Thyroid gland (tissue), 4 donors: ENCODE measurements at regions not wholly inside any gene's neighbourhood (a gene's known extent, or its start where the extent isn't known, plus 50 kb on each side); places are given as distances from the start of the nearest gene placed in this dataset.

ENCODE experiments used
- CTCF ChIP-seq, 6 experiments: fragments of 200-600 bp in 3 of 6; fragments of 450-650 bp in 3 of 6; sonication (generic) in 3 of 6; IDR thresholded peaks; one replicate each; pipeline ENCODE4 v1.5.1; 2016 to 2019; ENCODE audit warnings: antibody characterized with exemption in 6 of 6, mild to moderate bottlenecking in 2 of 6, inconsistent platforms in 1 of 6, moderate library complexity in 1 of 6
- POLR2A ChIP-seq, 2 donors: fragments of 450-650 bp; IDR thresholded peaks; one replicate each; pipeline ENCODE4 v1.6.1; 2017; ENCODE audit warnings: antibody characterized with exemption in 2 of 2, mild to moderate bottlenecking in 2 of 2, moderate library complexity in 1 of 2

DNA sequence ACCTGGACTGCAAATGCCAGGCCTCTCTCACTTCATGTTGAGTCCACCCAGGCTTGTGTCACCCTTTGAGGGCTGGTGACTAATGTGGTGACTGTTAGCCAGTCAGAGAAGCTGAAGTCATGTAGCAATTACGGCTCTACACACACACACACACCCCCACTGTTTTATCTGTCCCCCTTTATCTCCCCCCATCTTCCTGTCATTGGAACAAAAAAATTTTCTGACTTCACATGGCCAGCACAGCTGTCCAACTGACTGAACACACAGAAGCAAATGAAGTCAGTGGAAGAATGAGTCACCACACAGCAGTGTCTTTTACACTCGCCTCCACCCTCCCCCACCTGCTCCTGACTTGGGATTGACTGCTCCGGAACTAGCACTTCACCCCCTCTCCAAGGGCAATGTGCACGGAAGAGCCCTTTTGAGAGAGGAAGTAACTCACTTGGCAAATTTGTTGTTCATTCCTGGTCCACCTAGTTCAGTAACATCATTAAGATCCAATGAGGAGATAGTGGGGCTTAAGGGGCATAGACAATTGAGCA, 198.0 kb downstream of the RNF144B start:
- TF ChIP-seq CTCF (IDR thresholded peaks at IDR 0.05) (no peak), POLR2A (IDR thresholded peaks at IDR 0.05) (no peak)
